ENCODE measurements at regions not wholly inside any gene's neighbourhood (a gene's known extent, or its start where the extent isn't known, plus 50 kb on each side); places are given as distances from the start of the nearest gene placed in this dataset.
"Not testable (repeated sequence)": the region's sequence is repeated elsewhere in the genome, so short reads cannot be mapped to it uniquely, and the experiment has no call there.

- Histone ChIP-seq H3K4me1 (ENCODE audit: low read depth) (no peaks in the 10 kb centered on the region), H3K4me3 (no peak overlapping the region), H3K36me3 (ENCODE audit: low read depth) (no peaks in the 10 kb centered on the region), H3K9me3 (peaks cover 45% of the 10 kb centered on the region)
- intact Hi-C loops (cut with DNase I, micrococcal nuclease): no loop called here
- TF ChIP-seq, protein P1, sequence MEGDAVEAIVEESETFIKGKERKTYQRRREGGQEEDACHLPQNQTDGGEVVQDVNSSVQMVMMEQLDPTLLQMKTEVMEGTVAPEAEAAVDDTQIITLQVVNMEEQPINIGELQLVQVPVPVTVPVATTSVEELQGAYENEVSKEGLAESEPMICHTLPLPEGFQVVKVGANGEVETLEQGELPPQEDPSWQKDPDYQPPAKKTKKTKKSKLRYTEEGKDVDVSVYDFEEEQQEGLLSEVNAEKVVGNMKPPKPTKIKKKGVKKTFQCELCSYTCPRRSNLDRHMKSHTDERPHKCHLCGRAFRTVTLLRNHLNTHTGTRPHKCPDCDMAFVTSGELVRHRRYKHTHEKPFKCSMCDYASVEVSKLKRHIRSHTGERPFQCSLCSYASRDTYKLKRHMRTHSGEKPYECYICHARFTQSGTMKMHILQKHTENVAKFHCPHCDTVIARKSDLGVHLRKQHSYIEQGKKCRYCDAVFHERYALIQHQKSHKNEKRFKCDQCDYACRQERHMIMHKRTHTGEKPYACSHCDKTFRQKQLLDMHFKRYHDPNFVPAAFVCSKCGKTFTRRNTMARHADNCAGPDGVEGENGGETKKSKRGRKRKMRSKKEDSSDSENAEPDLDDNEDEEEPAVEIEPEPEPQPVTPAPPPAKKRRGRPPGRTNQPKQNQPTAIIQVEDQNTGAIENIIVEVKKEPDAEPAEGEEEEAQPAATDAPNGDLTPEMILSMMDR (IDR thresholded peaks at IDR 0.05): no peak
- no peak for ATAC-seq
- no peak for DNase-seq
Measured at GRCh38 chr13:65111223-65111622, 2118.9 kb downstream of the PCDH9 start.

GRCh38 chr13:65104436-65104835 lies 2125.7 kb downstream of the PCDH9 start:
- intact Hi-C loops (cut with DNase I, micrococcal nuclease); ATAC-seq; DNase-seq; H3K4me1 ChIP-seq (ENCODE audit: low read depth); H3K36me3 ChIP-seq (ENCODE audit: low read depth); H3K4me3 ChIP-seq: not testable (repeated sequence)
- peaks cover 42% of the 10 kb centered on the region for H3K9me3 ChIP-seq

- peaks cover 33% of the 10 kb centered on the region for H3K9me3 ChIP-seq
- no peak for DNase-seq
- no peaks in the 10 kb centered on the region for H3K4me1 ChIP-seq (ENCODE audit: low read depth)
- TF ChIP-seq, protein P1 (IDR thresholded peaks at IDR 0.05): no peak
- intact Hi-C loops (cut with DNase I, micrococcal nuclease): no loop called here
- no peaks in the 10 kb centered on the region for H3K36me3 ChIP-seq (ENCODE audit: low read depth)
- no peak overlapping the region for H3K4me3 ChIP-seq
- ATAC-seq: no peak
Measured at GRCh38 chr13:65103351-65103750, 2126.8 kb downstream of the PCDH9 start.

DNA sequence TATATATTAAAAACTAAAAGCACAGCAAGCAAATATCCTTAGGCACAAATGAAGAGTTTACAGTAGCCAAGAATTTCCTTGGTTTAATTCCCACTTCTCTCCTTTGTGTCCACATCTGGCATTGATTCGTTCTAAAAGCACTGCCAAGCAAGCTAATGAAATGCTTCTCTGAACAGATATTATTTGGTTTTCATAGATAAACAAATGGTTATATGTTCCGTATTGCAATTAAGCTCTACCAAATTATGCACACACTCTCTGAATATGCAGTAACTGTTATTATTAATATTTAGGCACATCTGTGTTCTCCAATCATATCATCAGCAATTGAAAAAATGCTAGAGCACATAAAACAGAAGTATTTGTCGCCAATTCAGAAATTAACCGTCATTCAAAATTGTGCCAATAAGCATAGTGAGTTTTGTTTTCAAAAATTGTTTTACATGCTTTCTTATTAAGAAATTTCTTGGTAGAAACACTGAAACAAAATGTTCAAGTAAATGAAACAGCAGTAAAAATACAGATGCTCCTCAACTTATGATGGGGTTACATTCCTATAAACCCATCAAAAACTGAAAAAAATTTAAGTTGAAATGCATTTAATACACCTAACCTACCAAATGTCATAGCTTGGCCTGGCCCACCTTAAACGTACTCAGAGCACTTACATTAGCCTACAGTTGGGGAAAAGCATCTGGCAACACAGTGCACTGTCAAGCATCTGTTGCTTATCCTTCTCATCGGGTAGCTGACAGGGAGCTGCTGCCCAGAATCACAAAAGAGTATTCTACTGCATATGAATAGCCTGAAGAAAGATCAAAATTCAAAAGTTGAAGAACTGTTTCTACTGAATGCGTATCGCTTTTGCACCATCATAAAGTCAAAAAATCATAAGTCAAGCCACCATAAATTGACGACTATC lies 2134.7 kb downstream of the PCDH9 start:
- TF ChIP-seq, protein P1 (IDR thresholded peaks at IDR 0.05): no peak
- intact Hi-C loops (cut with DNase I, micrococcal nuclease): no loop called here
- no peaks in the 10 kb centered on the region for H3K36me3 ChIP-seq (ENCODE audit: low read depth)
- H3K4me1 ChIP-seq (ENCODE audit: low read depth): no peaks in the 10 kb centered on the region
- DNase-seq (no peak), ATAC-seq (no peak)
- peaks cover 27% of the 10 kb centered on the region for H3K9me3 ChIP-seq
- no peak overlapping the region for H3K4me3 ChIP-seq

DNA sequence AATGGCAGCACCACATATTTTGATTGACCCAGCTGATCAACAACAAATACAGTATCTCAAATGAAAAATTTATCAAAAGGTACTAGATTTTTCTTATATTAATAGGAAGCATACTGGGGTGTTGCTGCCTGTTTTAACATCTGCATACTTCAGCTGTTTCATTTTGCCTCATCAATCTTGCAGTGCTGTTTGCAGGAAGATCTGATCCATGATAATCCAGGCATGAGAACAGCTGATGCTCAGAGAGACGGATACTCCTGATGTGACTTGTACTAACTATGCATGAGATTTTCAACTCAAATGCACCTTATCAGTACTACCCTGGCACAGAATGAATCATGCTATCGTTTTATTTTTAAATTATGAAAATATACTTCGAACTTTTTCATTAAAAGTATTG lies 2136.8 kb downstream of the PCDH9 start:
- TF ChIP-seq, protein P1 (IDR thresholded peaks at IDR 0.05): no peak
- intact Hi-C loops (cut with DNase I, micrococcal nuclease): no loop called here
- Histone ChIP-seq H3K9me3 (peaks cover 34% of the 10 kb centered on the region), H3K4me3 (no peak overlapping the region), H3K4me1 (ENCODE audit: low read depth) (no peaks in the 10 kb centered on the region), H3K36me3 (ENCODE audit: low read depth) (no peaks in the 10 kb centered on the region)
- DNase-seq (no peak), ATAC-seq (no peak)

GRCh38 chr13:65091031-65091430 lies 2139.1 kb downstream of the PCDH9 start:
- intact Hi-C loops (cut with DNase I, micrococcal nuclease): no loop called here
- ATAC-seq: no peak
- Histone ChIP-seq H3K4me1 (ENCODE audit: low read depth) (no peaks in the 10 kb centered on the region), H3K4me3 (no peak overlapping the region), H3K36me3 (ENCODE audit: low read depth) (no peaks in the 10 kb centered on the region), H3K9me3 (peaks cover 42% of the 10 kb centered on the region)
- no peak for DNase-seq
- TF ChIP-seq, protein P1 (IDR thresholded peaks at IDR 0.05): no peak

Data from mucosa of descending colon (tissue), 3 donors.